HCT116 (cell line): ENCODE measurements at regions not wholly inside any gene's neighbourhood (a gene's known extent, or its start where the extent isn't known, plus 50 kb on each side); places are given as distances from the start of the nearest gene placed in this dataset.

Experiments
- ATAC-seq: fragments of 200-7000 bp; cut with Tn5 transposase; 2 replicates; pipeline ENCODE4 v1.9.1; 2020; ENCODE audit warnings: mild to moderate bottlenecking, moderate library complexity
- BruUV-seq: library from RNA; stranded (reverse); fragments of 400-500 nt; replicated peaks from 2 replicates; lab custom pipeline; 2021; lab: Mats Ljungman, UMichigan
- CTCF ChIA-PET: fragments of 300-600 bp; sonication (Branson Sonifier 250); formaldehyde crosslinking; loops from one replicate; lab custom pipeline; 2021; ENCODE audit warnings: antibody characterized with exemption; lab: Charles Lee
- POLR2A ChIA-PET: fragments of 300-600, 350-600 bp; sonication (Branson Sonifier 250); formaldehyde crosslinking; loops from one replicate; lab custom pipeline; 2021; ENCODE audit warnings: antibody characterized with exemption; lab: Charles Lee
- RAD21 ChIA-PET, 2 experiments: fragments of 300-600 bp; sonication (Branson Sonifier 250); formaldehyde crosslinking; loops; one replicate each; lab custom pipeline; 2023; ENCODE audit warnings: low total read pairs in 2 of 2; ENCODE audit not compliant: uncharacterized antibody in 2 of 2, unreplicated experiment in 2 of 2, low non-redundant PET in 1 of 2; lab: Charles Lee
- DNase-seq: peaks from one replicate; pipeline ENCODE4 v3.0.0-alpha.2; 2010; ENCODE audit warnings: low read depth, low spot score
- H2AFZ ChIP-seq: fragments of 200-600 bp; shearing (Covaris generic), sonication (generic); 2 replicates; pipeline ENCODE4 v1.6.1; 2017; ENCODE audit warnings: low read depth, mixed run types, mixed read lengths, antibody characterized with exemption, low read length; ENCODE audit not compliant: poor library complexity, severe bottlenecking
- H3K27ac ChIP-seq: 2 replicates; pipeline ENCODE4 v1.5.1; 2012; ENCODE audit warnings: low read depth, low read length
- H3K27me3 ChIP-seq: fragments of 200-600 bp; sonication (generic); 2 replicates; pipeline ENCODE4 v1.6.1; 2016; ENCODE audit warnings: mixed run types, low read length, mixed read lengths; ENCODE audit not compliant: insufficient read depth
- H3K36me3 ChIP-seq, 2 experiments: fragments of 200-500 bp in 1 of 2; fragments of 200-600 bp in 1 of 2; sonication (Bioruptor generic) in 1 of 2; sonication (generic) in 1 of 2; 2 replicates each; pipeline versions ENCODE4 v1.5.1 to v1.6.1; 2014 to 2016; ENCODE audit warnings: low read length in 2 of 2, inconsistent platforms in 1 of 2, mixed read lengths in 1 of 2, mixed run types in 1 of 2; ENCODE audit not compliant: insufficient read depth in 2 of 2, control insufficient read depth in 1 of 2
- H3K4me1 ChIP-seq, 2 experiments: fragments of 200-600 bp in 1 of 2; sonication (generic) in 1 of 2; 2 replicates each; pipeline versions ENCODE4 v1.5.1 to v1.6.1; 2012 to 2017; ENCODE audit warnings: low read length in 2 of 2, inconsistent platforms in 1 of 2, mild to moderate bottlenecking in 1 of 2, mixed read lengths in 1 of 2, mixed run types in 1 of 2, moderate library complexity in 1 of 2; ENCODE audit not compliant: insufficient read depth in 2 of 2, control insufficient read depth in 1 of 2
- H3K4me2 ChIP-seq: fragments of 200-600 bp; sonication (generic); 2 replicates; pipeline ENCODE4 v1.6.1; 2017; ENCODE audit warnings: mixed run types, low read length, mixed read lengths
- H3K4me3 ChIP-seq, 2 experiments: fragments of 200-600 bp in 1 of 2; sonication (generic) in 1 of 2; replicated peaks in 1 of 2; 2 replicates each; pipeline ENCODE4 v1.5.1; 2011 to 2016; ENCODE audit warnings: low read length in 2 of 2, control low read depth in 1 of 2, low read depth in 1 of 2, mild to moderate bottlenecking in 1 of 2, mixed read lengths in 1 of 2, mixed run types in 1 of 2
- H3K79me2 ChIP-seq: fragments of 200-600 bp; sonication (generic); 2 replicates; pipeline ENCODE4 v1.6.1; 2017; ENCODE audit warnings: mild to moderate bottlenecking, mixed run types, low read length, moderate library complexity, mixed read lengths; ENCODE audit not compliant: insufficient read depth
- H3K9ac ChIP-seq: fragments of 200-600 bp; sonication (generic); 2 replicates; pipeline ENCODE4 v1.6.1; 2016; ENCODE audit warnings: low read length, mixed read lengths
- H3K9me2 ChIP-seq: fragments of 200-600 bp; sonication (generic), shearing (Covaris generic); 2 replicates; pipeline ENCODE4 v1.6.1; 2017; ENCODE audit warnings: mixed run types, mild to moderate bottlenecking, moderate library complexity; ENCODE audit not compliant: insufficient read depth
- H3K9me3 ChIP-seq, 2 experiments: fragments of 200-500 bp in 1 of 2; fragments of 200-600 bp in 1 of 2; sonication (Bioruptor generic) in 1 of 2; sonication (generic) in 1 of 2; 2 replicates each; pipeline ENCODE4 v1.6.1; 2014 to 2017; ENCODE audit warnings: low read length in 2 of 2, mixed read lengths in 2 of 2, inconsistent platforms in 1 of 2, low read depth in 1 of 2, mild to moderate bottlenecking in 1 of 2, mixed run types in 1 of 2, moderate library complexity in 1 of 2; ENCODE audit not compliant: control insufficient read depth in 1 of 2, insufficient read depth in 1 of 2
- H4K20me1 ChIP-seq: fragments of 200-600 bp; sonication (generic), shearing (Covaris generic); 2 replicates; pipeline ENCODE4 v1.6.1; 2017; ENCODE audit warnings: mixed run types, mild to moderate bottlenecking, moderate library complexity; ENCODE audit not compliant: insufficient read depth
- CBX3 ChIP-seq: IDR thresholded peaks from 2 replicates; pipeline ENCODE4 v1.6.1; 2012; ENCODE audit warnings: low read depth
- CEBPB ChIP-seq: IDR thresholded peaks from 2 replicates; pipeline ENCODE4 v1.6.1; 2012; ENCODE audit warnings: low read depth
- EGR1 ChIP-seq: IDR thresholded peaks from 2 replicates; pipeline ENCODE4 v1.6.1; 2012; ENCODE audit warnings: low read depth
- ELF1 ChIP-seq: IDR thresholded peaks from 2 replicates; pipeline ENCODE4 v1.6.1; 2012; ENCODE audit warnings: low read depth, borderline replicate concordance
- EZH2 ChIP-seq: fragments of 200-600 bp; sonication (generic); IDR thresholded peaks from 2 replicates; pipeline ENCODE4 v1.6.1; 2017; ENCODE audit warnings: antibody characterized with exemption, mixed run types
- EZH2phosphoT487 ChIP-seq: fragments of 200-600 bp; IDR thresholded peaks from 2 replicates; pipeline ENCODE4 v1.6.1; 2018; ENCODE audit warnings: antibody characterized with exemption, borderline replicate concordance
- FOSL1 ChIP-seq: IDR thresholded peaks from 2 replicates; pipeline ENCODE4 v1.6.1; 2012; ENCODE audit warnings: low read depth
- JUND ChIP-seq: IDR thresholded peaks from 2 replicates; pipeline ENCODE4 v1.6.1; 2012
- RAD21 ChIP-seq: IDR thresholded peaks from 2 replicates; pipeline ENCODE4 v1.6.1; 2012; ENCODE audit warnings: low read depth, mild to moderate bottlenecking
- SIN3A ChIP-seq: IDR thresholded peaks from 2 replicates; pipeline ENCODE4 v1.6.1; 2012; ENCODE audit warnings: low read depth
- SRF ChIP-seq: IDR thresholded peaks from 2 replicates; pipeline ENCODE4 v1.6.1; 2012; ENCODE audit warnings: low read depth
- ZFX ChIP-seq: fragments of 450-650 bp; IDR thresholded peaks from 2 replicates; pipeline ENCODE4 v1.6.1; 2017
- ZNF274 ChIP-seq: fragments of 200-500 bp; sonication (Bioruptor generic); IDR thresholded peaks from 2 replicates; pipeline ENCODE4 v1.6.1; 2014; ENCODE audit warnings: mild to moderate bottlenecking, low read depth, low read length, inconsistent platforms
- intact Hi-C: fragments of 100-400 bp; cut with micrococcal nuclease; formaldehyde crosslinking; loops from 2 replicates; pipeline ENCODE4 v1.10.0; 2022
- TF ChIP-seq, protein P1 (sequence below): IDR thresholded peaks from 2 replicates; pipeline ENCODE4 v1.6.1; 2012
- TF ChIP-seq, protein P2 (sequence below): IDR thresholded peaks from 2 replicates; pipeline ENCODE4 v1.6.1; 2011; ENCODE audit warnings: mild to moderate bottlenecking, low read length, moderate library complexity; ENCODE audit not compliant: insufficient replicate concordance; ENCODE audit errors: extremely low read depth

DNA sequence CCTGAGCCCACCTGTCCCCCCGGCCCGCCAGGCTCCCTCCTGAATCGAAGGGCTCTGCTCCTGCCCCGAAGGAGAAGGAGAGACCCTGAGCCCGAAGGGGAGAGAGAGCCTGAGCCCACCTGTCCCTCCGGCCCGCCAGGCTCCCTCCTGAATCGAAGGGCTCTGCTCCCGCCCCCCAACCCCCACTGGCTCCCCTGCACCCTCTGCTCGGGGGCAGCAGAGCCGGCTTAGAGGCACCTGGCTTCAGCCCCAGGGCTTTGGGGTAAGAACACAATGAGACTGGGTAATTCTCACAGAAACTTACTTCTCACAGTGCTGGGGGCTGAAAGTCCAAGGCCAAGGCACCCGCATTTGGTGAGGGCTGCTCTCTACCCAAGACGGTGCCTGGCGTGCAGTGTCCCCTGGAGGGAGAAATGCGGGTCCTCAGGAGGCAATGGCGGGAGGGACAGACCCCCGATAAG is 53.1 kb upstream of the FBRSL1 start:
- ChIA-PET RAD21 (no interaction called here), POLR2A (no interaction called here), CTCF (no interaction called here)
- ATAC-seq, result no peak
- Histone ChIP-seq H2AFZ (no peak overlapping the region), H4K20me1 (no peaks in the 10 kb centered on the region), H3K27ac (no peak overlapping the region), H3K4me1 (peaks cover 2 to 8% of the 10 kb centered on the region in 2 experiments; a peak in 1 of 4 replicates), H3K27me3 (no peaks in the 10 kb centered on the region), H3K9me3 (no peaks in the 10 kb centered on the region; a peak in 1 of 4 replicates), H3K36me3 (no peaks in the 10 kb centered on the region), H3K79me2 (no peaks in the 10 kb centered on the region), H3K9me2 (no peaks in the 10 kb centered on the region), H3K4me2 (no peak overlapping the region), H3K4me3 (no peak overlapping the region), H3K9ac (no peak overlapping the region)
- DNase-seq, result no peak
- no peak for TF ChIP-seq JUND
- no peak for TF ChIP-seq RAD21
- TF ChIP-seq ZNF274, result no peak
- TF ChIP-seq, protein P1, sequence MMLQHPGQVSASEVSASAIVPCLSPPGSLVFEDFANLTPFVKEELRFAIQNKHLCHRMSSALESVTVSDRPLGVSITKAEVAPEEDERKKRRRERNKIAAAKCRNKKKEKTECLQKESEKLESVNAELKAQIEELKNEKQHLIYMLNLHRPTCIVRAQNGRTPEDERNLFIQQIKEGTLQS, result no peak
- TF ChIP-seq EGR1, result no peak
- TF ChIP-seq, protein P2, sequence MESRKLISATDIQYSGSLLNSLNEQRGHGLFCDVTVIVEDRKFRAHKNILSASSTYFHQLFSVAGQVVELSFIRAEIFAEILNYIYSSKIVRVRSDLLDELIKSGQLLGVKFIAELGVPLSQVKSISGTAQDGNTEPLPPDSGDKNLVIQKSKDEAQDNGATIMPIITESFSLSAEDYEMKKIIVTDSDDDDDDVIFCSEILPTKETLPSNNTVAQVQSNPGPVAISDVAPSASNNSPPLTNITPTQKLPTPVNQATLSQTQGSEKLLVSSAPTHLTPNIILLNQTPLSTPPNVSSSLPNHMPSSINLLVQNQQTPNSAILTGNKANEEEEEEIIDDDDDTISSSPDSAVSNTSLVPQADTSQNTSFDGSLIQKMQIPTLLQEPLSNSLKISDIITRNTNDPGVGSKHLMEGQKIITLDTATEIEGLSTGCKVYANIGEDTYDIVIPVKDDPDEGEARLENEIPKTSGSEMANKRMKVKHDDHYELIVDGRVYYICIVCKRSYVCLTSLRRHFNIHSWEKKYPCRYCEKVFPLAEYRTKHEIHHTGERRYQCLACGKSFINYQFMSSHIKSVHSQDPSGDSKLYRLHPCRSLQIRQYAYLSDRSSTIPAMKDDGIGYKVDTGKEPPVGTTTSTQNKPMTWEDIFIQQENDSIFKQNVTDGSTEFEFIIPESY, result no peak
- no peak for TF ChIP-seq ZFX
- no peak for TF ChIP-seq EZH2phosphoT487
- no peak for TF ChIP-seq SRF
- no peak for TF ChIP-seq EZH2
- no peak for TF ChIP-seq CEBPB
- no peak for TF ChIP-seq ELF1
- TF ChIP-seq FOSL1, result no peak
- TF ChIP-seq CBX3, result no peak
- TF ChIP-seq SIN3A, result no peak
- intact Hi-C loops, result no loop called here
- BruUV-seq, result no TSS peak
